Keratinocyte (primary cell): ENCODE measurements at regions not wholly inside any gene's neighbourhood (a gene's known extent, or its start where the extent isn't known, plus 50 kb on each side); places are given as distances from the start of the nearest gene placed in this dataset.

Experiments
- DNase-seq: peaks from one replicate; pipeline ENCODE4 v3.0.0-alpha.2; 2011; ENCODE audit warnings: low read depth, missing footprints, low spot score
- FAIRE-seq: peaks from 2 replicates; lab custom pipeline; 2011; peaks lifted over from hg19 to GRCh38; lab: Jason Lieb, UNC
- H2AFZ ChIP-seq: 2 replicates; pipeline ENCODE4 v1.6.0; 2012; ENCODE audit warnings: low read length, control low read depth, inconsistent platforms; ENCODE audit not compliant: control insufficient read depth
- H3K27ac ChIP-seq: 2 replicates; pipeline ENCODE4 v1.5.1; 2011; ENCODE audit warnings: low read length; ENCODE audit not compliant: control insufficient read depth, insufficient read depth
- H3K27me3 ChIP-seq: 3 replicates; pipeline ENCODE4 v1.6.0; 2011; ENCODE audit warnings: low read length; ENCODE audit not compliant: control insufficient read depth, insufficient read depth; ENCODE audit errors: extremely low read depth
- H3K36me3 ChIP-seq, 2 experiments: 2 replicates in 1 of 2; 3 replicates in 1 of 2; pipeline ENCODE4 v1.5.1; 2011; ENCODE audit warnings: low read length in 2 of 2, mild to moderate bottlenecking in 1 of 2; ENCODE audit not compliant: control insufficient read depth in 2 of 2, insufficient read depth in 2 of 2; ENCODE audit errors: extremely low read depth in 1 of 2
- H3K4me1 ChIP-seq: 3 replicates; pipeline ENCODE4 v1.5.1; 2011; ENCODE audit warnings: low read length; ENCODE audit not compliant: control insufficient read depth, insufficient read depth; ENCODE audit errors: extremely low read depth
- H3K4me2 ChIP-seq: 3 replicates; pipeline ENCODE4 v1.6.0; 2011; ENCODE audit warnings: low read depth, low read length; ENCODE audit not compliant: control insufficient read depth, insufficient read depth; ENCODE audit errors: extremely low read depth
- H3K4me3 ChIP-seq, 3 experiments: fragments of 200-600 bp in 1 of 3; sonication (generic) in 1 of 3; 2 replicates in 2 of 3; 3 replicates in 1 of 3; pipeline ENCODE4 v1.5.1; 2011 to 2016; ENCODE audit warnings: low read length in 3 of 3, mild to moderate bottlenecking in 3 of 3, control low read depth in 2 of 3, inconsistent platforms in 1 of 3, low read depth in 1 of 3, mixed read lengths in 1 of 3, mixed run types in 1 of 3, moderate library complexity in 1 of 3; ENCODE audit not compliant: control insufficient read depth in 2 of 3, insufficient read depth in 2 of 3; ENCODE audit errors: extremely low read depth in 1 of 3
- H3K79me2 ChIP-seq: 2 replicates; pipeline ENCODE4 v1.6.0; 2012; ENCODE audit warnings: low read length; ENCODE audit not compliant: control insufficient read depth, insufficient read depth
- H3K9ac ChIP-seq: 3 replicates; pipeline ENCODE4 v1.6.0; 2011; ENCODE audit warnings: low read length; ENCODE audit not compliant: control insufficient read depth, insufficient read depth; ENCODE audit errors: extremely low read depth
- H3K9me1 ChIP-seq: 3 replicates; pipeline ENCODE4 v1.6.0; 2011; ENCODE audit warnings: low read length; ENCODE audit not compliant: control insufficient read depth, insufficient read depth; ENCODE audit errors: extremely low read depth
- H3K9me3 ChIP-seq: 2 replicates; pipeline ENCODE4 v1.5.1; 2012; ENCODE audit warnings: low read depth, low read length; ENCODE audit not compliant: control insufficient read depth
- H4K20me1 ChIP-seq: 3 replicates; pipeline ENCODE4 v1.6.0; 2011; ENCODE audit warnings: low read length; ENCODE audit not compliant: control insufficient read depth, insufficient read depth; ENCODE audit errors: extremely low read depth
- EZH2 ChIP-seq: IDR thresholded peaks from one replicate; pipeline ENCODE4 v1.6.1; 2012; ENCODE audit warnings: inconsistent platforms, mild to moderate bottlenecking, low read length, moderate library complexity
- dilution Hi-C: fragments of 300-500 bp; cut with MboI; formaldehyde crosslinking; loops from one replicate; pipeline ENCODE4 v1.7.0; 2020; ENCODE audit warnings: low sequenced_read_pairs; ENCODE audit not compliant: extremely low pct_ligation_motif_present
- TF ChIP-seq, protein P1 (sequence below), 3 experiments: IDR thresholded peaks in 1 of 3; conservative IDR thresholded peaks in 1 of 3; optimal IDR thresholded peaks in 1 of 3; 2 replicates in 2 of 3; 3 replicates in 1 of 3; pipeline versions ENCODE3 to v1.5.1; 2011; ENCODE audit warnings: low read length in 3 of 3, mild to moderate bottlenecking in 3 of 3, moderate library complexity in 2 of 3, control low read depth in 1 of 3, inconsistent platforms in 1 of 3; ENCODE audit not compliant: insufficient read depth in 2 of 3; ENCODE audit errors: extremely low read depth in 1 of 3

DNA sequence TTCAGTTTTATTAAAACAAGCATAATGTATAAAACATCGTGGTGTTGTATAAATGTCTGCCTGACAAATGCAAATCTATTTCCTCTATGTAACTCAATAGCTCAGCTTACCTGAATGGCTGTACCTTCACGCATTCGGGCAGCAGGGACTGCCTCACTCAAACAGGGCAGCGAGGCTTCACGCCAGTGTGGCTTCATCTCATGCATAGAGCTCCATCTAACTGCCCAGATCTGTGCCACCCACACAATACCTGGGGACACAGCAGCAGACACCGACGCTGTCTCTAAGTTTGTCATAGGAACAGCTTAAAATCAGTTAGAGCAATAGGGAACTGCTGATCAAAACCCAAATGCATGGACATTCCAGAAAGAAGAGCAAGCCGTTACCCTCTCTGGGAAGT is 182.8 kb upstream of the ANKRD30A start:
- no peaks in the 10 kb centered on the region for H3K79me2 ChIP-seq
- no peaks in the 10 kb centered on the region for H3K27me3 ChIP-seq
- H3K4me3 ChIP-seq, result no peak overlapping the region
- no peak for TF ChIP-seq EZH2
- TF ChIP-seq, protein P1, sequence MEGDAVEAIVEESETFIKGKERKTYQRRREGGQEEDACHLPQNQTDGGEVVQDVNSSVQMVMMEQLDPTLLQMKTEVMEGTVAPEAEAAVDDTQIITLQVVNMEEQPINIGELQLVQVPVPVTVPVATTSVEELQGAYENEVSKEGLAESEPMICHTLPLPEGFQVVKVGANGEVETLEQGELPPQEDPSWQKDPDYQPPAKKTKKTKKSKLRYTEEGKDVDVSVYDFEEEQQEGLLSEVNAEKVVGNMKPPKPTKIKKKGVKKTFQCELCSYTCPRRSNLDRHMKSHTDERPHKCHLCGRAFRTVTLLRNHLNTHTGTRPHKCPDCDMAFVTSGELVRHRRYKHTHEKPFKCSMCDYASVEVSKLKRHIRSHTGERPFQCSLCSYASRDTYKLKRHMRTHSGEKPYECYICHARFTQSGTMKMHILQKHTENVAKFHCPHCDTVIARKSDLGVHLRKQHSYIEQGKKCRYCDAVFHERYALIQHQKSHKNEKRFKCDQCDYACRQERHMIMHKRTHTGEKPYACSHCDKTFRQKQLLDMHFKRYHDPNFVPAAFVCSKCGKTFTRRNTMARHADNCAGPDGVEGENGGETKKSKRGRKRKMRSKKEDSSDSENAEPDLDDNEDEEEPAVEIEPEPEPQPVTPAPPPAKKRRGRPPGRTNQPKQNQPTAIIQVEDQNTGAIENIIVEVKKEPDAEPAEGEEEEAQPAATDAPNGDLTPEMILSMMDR (optimal IDR thresholded peaks at IDR 0.05 in 1 of 3, IDR thresholded peaks at IDR 0.05 in 1 of 3, conservative IDR thresholded peaks at IDR 0.05 in 1 of 3; ENCODE audit: extremely low read depth in 1 of 3, insufficient read depth in 2 of 3, low read length in 3 of 3), result no peak
- no peaks in the 10 kb centered on the region for H3K4me1 ChIP-seq
- H3K4me2 ChIP-seq, result no peak overlapping the region
- dilution Hi-C loops, result no loop called here
- no peaks in the 10 kb centered on the region for H3K9me1 ChIP-seq
- no peak overlapping the region for H3K9ac ChIP-seq
- H3K36me3 ChIP-seq, result no peaks in the 10 kb centered on the region
- FAIRE-seq, result no peak
- no peak overlapping the region for H3K27ac ChIP-seq
- no peaks in the 10 kb centered on the region for H4K20me1 ChIP-seq
- H2AFZ ChIP-seq, result no peak overlapping the region
- DNase-seq, result no peak
- peaks cover 2% of the 10 kb centered on the region for H3K9me3 ChIP-seq

DNA sequence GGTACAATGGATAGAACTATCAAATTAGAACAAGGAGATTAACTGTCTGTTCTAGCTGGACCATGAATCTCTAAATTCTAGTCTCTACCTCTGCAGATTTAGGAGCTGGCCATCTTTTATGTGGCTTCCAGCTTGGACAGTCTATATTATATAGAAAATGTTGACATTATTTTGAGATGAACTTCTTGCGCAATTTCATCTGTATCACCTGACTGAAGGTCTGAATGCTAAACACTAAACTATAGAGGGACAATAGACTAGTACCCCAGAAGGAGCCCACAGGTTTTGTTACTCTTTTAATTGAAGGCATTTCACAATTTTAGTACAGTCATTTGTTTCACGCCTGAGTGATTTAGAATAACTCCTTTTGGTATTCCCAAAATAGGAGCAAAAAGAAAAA is 222.4 kb upstream of the ANKRD30A start:
- H3K27me3 ChIP-seq, result no peaks in the 10 kb centered on the region
- DNase-seq, result no peak
- no peaks in the 10 kb centered on the region for H3K79me2 ChIP-seq
- no peaks in the 10 kb centered on the region for H3K36me3 ChIP-seq
- H4K20me1 ChIP-seq, result no peaks in the 10 kb centered on the region
- FAIRE-seq, result no peak
- H2AFZ ChIP-seq, result no peak overlapping the region
- TF ChIP-seq, protein P1 (optimal IDR thresholded peaks at IDR 0.05 in 1 of 3, IDR thresholded peaks at IDR 0.05 in 1 of 3, conservative IDR thresholded peaks at IDR 0.05 in 1 of 3; ENCODE audit: extremely low read depth in 1 of 3, insufficient read depth in 2 of 3, low read length in 3 of 3), result no peak
- no peak for TF ChIP-seq EZH2
- no peak overlapping the region for H3K9ac ChIP-seq
- dilution Hi-C loops, result no loop called here
- no peak overlapping the region for H3K4me2 ChIP-seq
- H3K9me1 ChIP-seq, result no peaks in the 10 kb centered on the region
- no peak overlapping the region for H3K27ac ChIP-seq
- H3K9me3 ChIP-seq, result no peaks in the 10 kb centered on the region
- H3K4me3 ChIP-seq, result no peak overlapping the region
- H3K4me1 ChIP-seq, result no peaks in the 10 kb centered on the region
